GM12873 (cell line): ENCODE measurements at regions not wholly inside any gene's neighbourhood (a gene's known extent, or its start where the extent isn't known, plus 50 kb on each side); places are given as distances from the start of the nearest gene placed in this dataset.

Source experiments
- CTCF ChIP-seq: IDR thresholded peaks from 2 replicates; pipeline ENCODE4 v1.5.1; 2012; ENCODE audit warnings: low read depth, mild to moderate bottlenecking, moderate library complexity, low read length, control low read depth; ENCODE audit not compliant: insufficient read depth; ENCODE audit errors: missing control alignments

GRCh38 chr4:124869961-124870495 lies 157.5 kb upstream of the ANKRD50 start:
- TF ChIP-seq CTCF = no peak

- TF ChIP-seq CTCF = no peak
These were observed 156.0 kb upstream of the ANKRD50 start for GRCh38 chr4:124868495-124868894.

DNA sequence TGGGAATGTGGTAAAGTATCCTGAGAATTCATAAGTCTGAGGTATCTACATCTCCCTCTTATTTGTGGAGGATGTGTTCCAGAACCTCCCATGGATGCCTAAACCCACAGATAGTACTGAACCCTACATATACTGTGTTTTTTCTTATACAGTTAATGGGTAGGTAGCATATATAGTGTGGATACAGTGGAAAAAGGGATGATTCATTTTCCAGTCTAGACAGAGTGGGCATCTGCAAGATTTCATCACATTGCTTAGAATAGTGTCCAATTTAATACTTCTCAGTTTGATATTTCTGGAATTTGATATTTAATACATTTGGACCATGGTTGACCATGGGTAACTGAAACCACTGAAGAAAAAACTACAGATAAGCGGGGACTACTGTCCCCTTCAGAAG lies 155.0 kb upstream of the ANKRD50 start:
- TF ChIP-seq CTCF = no peak

DNA sequence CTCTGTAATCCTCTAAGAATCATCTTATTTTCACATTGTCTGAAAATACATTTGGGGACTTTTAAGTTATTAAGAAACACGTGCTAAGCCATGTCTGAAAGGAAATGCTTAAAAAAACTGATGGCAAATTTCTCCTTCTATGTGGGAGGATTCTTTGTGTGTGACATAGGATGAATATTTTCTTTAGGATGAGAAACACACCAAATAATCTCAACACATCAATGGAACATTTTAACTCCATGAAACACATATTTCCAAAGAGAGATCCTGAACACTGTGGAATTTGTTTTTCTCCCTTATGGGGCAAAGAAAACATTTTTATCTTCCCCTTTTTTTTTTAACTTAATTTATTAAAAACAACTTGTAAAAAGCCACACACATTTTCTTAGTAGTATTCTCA lies 153.8 kb upstream of the ANKRD50 start:
- no peak for TF ChIP-seq CTCF

- TF ChIP-seq CTCF = no peak
These were observed 150.6 kb upstream of the ANKRD50 start for GRCh38 chr4:124863040-124863545.

- TF ChIP-seq CTCF = no peak
These were observed 149.7 kb upstream of the ANKRD50 start for GRCh38 chr4:124862261-124862660.

DNA sequence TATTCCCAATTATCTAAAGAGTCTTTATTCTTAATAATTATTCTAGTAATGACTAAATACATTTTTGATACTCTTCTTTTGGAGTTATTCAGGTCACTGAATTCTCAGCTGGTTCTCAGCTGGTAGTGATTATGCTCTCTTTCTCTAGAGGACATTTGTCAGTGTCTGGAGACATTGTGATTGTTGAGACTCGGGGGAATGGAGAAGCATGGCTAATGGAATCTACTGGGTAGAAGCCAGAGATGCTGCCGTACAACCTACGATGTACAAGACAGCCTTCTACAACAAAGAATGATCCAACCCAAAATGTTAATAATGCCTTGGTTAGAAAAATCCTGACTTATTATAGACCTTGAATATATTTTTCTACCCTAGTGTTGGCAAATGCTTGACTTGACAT lies 149.2 kb upstream of the ANKRD50 start:
- TF ChIP-seq CTCF = no peak
